Esophagus muscularis mucosa (tissue), 4 donors: ENCODE measurements at regions not wholly inside any gene's neighbourhood (a gene's known extent, or its start where the extent isn't known, plus 50 kb on each side); places are given as distances from the start of the nearest gene placed in this dataset.

Source experiments
- CTCF ChIP-seq, 3 experiments: fragments of 200-600 bp in 2 of 3; fragments of 450-650 bp in 1 of 3; sonication (generic) in 2 of 3; IDR thresholded peaks; one replicate each; pipeline ENCODE4 v1.5.1; 2017 to 2019; ENCODE audit warnings: antibody characterized with exemption in 3 of 3, mild to moderate bottlenecking in 2 of 3, moderate library complexity in 1 of 3
- EP300 ChIP-seq: sonication (generic); formaldehyde crosslinking; IDR thresholded peaks from one replicate; pipeline ENCODE4 v1.6.1; 2017; ENCODE audit warnings: antibody characterized with exemption
- POLR2A ChIP-seq: fragments of 450-650 bp; IDR thresholded peaks from one replicate; pipeline ENCODE4 v1.6.1; 2017; ENCODE audit warnings: antibody characterized with exemption, moderate library complexity, mild to moderate bottlenecking, low read depth
- POLR2AphosphoS5 ChIP-seq, 2 donors: sonication (generic); formaldehyde crosslinking; IDR thresholded peaks; one replicate each; pipeline ENCODE4 v1.6.1; 2017; ENCODE audit warnings: antibody characterized with exemption in 2 of 2

- no peak for TF ChIP-seq CTCF (IDR thresholded peaks at IDR 0.05)
- no peak for TF ChIP-seq POLR2A
- TF ChIP-seq EP300, result no peak
- no peak for TF ChIP-seq POLR2AphosphoS5 (IDR thresholded peaks at IDR 0.05)
Measured at GRCh38 chr13:82627183-82627582, 1255.1 kb downstream of the SLITRK1 start.
